ENCODE measurements at regions not wholly inside any gene's neighbourhood (a gene's known extent, or its start where the extent isn't known, plus 50 kb on each side); places are given as distances from the start of the nearest gene placed in this dataset.

GRCh38 chr2:221115944-221116343 lies 456.2 kb downstream of the EPHA4 start:
- no peak for DNase-seq

GRCh38 chr2:221120643-221121042 lies 451.5 kb downstream of the EPHA4 start:
- DNase-seq = no peak

- no peak for DNase-seq
These were observed 448.7 kb downstream of the EPHA4 start for GRCh38 chr2:221123396-221123795.

GRCh38 chr2:221124532-221125240 lies 447.4 kb downstream of the EPHA4 start:
- DNase-seq = peak; percentile 40

GRCh38 chr2:221125691-221126090 lies 446.4 kb downstream of the EPHA4 start:
- DNase-seq = no peak

GRCh38 chr2:221129657-221130056 lies 442.4 kb downstream of the EPHA4 start:
- DNase-seq = no peak

GRCh38 chr2:221130431-221130830 lies 441.7 kb downstream of the EPHA4 start:
- DNase-seq = no peak

- DNase-seq = peak; percentile 46
These were observed 438.2 kb downstream of the EPHA4 start for GRCh38 chr2:221133941-221134340.

GRCh38 chr2:221134718-221135117 lies 437.4 kb downstream of the EPHA4 start:
- DNase-seq = no peak

GRCh38 chr2:221135699-221136098 lies 436.4 kb downstream of the EPHA4 start:
- no peak for DNase-seq

- no peak for DNase-seq
These were observed 434.7 kb downstream of the EPHA4 start for GRCh38 chr2:221137385-221137784.

- peak; percentile 9 for DNase-seq
These were observed 429.8 kb downstream of the EPHA4 start for GRCh38 chr2:221142341-221142740.

- DNase-seq = no peak
These were observed 428.9 kb downstream of the EPHA4 start for GRCh38 chr2:221143231-221143630.

GRCh38 chr2:221144909-221145308 lies 427.2 kb downstream of the EPHA4 start:
- no peak for DNase-seq

GRCh38 chr2:221145396-221145795 lies 426.7 kb downstream of the EPHA4 start:
- DNase-seq = no peak

- DNase-seq = peak; percentile 35
These were observed 418.9 kb downstream of the EPHA4 start for GRCh38 chr2:221153226-221153625.

GRCh38 chr2:221154176-221154575 lies 417.9 kb downstream of the EPHA4 start:
- DNase-seq = no peak

- DNase-seq = no peak
These were observed 415.9 kb downstream of the EPHA4 start for GRCh38 chr2:221156062-221156734.

- DNase-seq = no peak
These were observed 410.9 kb downstream of the EPHA4 start for GRCh38 chr2:221161186-221161585.

- peak; percentile 56 for DNase-seq
These were observed 405.8 kb downstream of the EPHA4 start for GRCh38 chr2:221166292-221166691.

- no peak for DNase-seq
These were observed 404.5 kb downstream of the EPHA4 start for GRCh38 chr2:221167561-221167960.

GRCh38 chr2:221169724-221170123 lies 402.4 kb downstream of the EPHA4 start:
- no peak for DNase-seq

GRCh38 chr2:221170548-221170947 lies 401.6 kb downstream of the EPHA4 start:
- DNase-seq = no peak

- DNase-seq = peak; percentile 24
These were observed 395.4 kb downstream of the EPHA4 start for GRCh38 chr2:221176667-221177066.
